VCaP (cell line): ENCODE measurements at regions not wholly inside any gene's neighbourhood (a gene's known extent, or its start where the extent isn't known, plus 50 kb on each side); places are given as distances from the start of the nearest gene placed in this dataset.

Experiments
- H3K27ac ChIP-seq: fragments of 450-650 bp; 2 replicates; pipeline ENCODE4 v1.5.1; 2017
- CTCF ChIP-seq: fragments of 450-650 bp; conservative IDR thresholded peaks from 2 replicates; pipeline ENCODE4 v1.5.1; 2017; ENCODE audit warnings: mild to moderate bottlenecking, moderate library complexity

GRCh38 chr15:69980341-69981059 is 117.2 kb downstream of the TLE3 start:
- TF ChIP-seq CTCF, result no peak
- H3K27ac ChIP-seq, result no peak overlapping the region

GRCh38 chr15:69982037-69982436 is 115.7 kb downstream of the TLE3 start:
- TF ChIP-seq CTCF, result no peak
- H3K27ac ChIP-seq, result no peak overlapping the region

DNA sequence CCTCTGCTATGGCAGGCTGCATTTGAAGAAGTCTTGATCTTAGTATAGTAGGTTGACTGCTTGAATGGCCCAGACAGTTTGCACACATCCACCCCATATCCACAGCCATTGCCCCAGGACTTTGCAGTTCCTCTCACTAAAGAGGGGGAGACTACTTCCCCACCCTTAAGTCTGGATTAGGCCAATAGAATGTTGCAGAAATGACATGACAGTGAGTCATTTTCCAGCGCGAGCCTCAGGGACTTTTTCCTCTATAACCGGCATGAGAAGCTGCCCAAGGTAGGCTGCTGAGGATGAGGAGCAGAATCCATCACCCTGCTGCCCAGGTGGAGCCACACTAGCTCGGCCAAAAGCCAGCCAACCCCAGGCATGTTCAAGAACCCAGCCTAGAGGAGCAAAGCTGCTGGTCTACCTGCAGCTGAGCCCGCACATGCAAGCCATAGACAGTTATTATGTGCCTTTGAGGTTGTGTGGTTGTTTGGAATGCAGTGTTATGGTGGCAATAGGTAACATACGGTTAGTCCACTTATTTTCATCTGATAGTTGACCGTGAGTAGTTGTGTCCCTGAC is 113.9 kb downstream of the TLE3 start:
- no peak overlapping the region for H3K27ac ChIP-seq
- TF ChIP-seq CTCF, result no peak

DNA sequence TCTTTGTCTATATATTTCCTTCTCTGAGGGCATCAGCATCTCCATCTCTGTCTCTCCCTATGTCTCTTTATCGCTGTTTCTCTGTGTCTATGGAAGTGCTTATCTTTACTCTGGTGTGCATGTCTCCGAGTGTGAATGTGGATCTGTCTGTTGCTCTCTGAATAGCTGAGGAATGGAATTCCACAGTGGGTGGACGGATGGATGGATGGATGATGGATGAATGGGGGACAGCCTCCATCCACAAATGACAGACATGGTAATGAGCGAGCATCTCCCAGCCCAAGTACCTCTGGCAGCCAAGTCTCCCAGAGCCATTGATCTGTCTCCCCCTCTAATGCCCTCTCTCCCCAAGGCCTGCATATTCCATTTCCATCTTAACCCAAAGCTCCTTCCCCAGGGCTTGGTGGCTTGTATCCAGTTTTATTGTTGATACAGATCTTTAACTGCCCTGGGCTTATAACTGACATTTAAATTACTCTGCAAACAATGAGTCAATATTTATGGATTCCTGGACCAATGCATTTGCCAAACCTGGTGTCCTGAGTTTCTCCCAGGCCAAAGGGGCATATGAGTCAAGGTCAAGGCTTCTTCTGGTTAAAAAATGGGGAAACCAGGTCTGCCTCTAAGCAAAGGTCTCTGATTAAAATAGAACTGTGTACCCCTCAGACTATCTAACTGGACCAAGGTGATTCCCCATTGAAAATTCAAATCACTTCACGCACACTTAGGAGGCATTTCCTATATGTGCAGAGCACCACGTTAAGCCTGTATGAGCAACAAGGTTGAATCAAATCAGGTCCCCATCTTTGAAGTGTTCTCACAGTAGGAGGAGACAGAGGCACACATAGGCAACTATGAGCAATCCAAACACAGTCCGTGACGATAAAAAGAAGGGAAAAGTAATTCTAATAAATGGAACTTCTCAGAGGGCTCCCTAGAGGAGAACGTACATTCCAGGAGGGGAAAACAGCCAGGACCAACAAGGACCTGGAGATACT is 109.9 kb downstream of the TLE3 start:
- peak overlapping the region; percentile 65 for H3K27ac ChIP-seq
- TF ChIP-seq CTCF, result no peak

GRCh38 chr15:69988541-69989225 is 109.0 kb downstream of the TLE3 start:
- no peak for TF ChIP-seq CTCF

DNA sequence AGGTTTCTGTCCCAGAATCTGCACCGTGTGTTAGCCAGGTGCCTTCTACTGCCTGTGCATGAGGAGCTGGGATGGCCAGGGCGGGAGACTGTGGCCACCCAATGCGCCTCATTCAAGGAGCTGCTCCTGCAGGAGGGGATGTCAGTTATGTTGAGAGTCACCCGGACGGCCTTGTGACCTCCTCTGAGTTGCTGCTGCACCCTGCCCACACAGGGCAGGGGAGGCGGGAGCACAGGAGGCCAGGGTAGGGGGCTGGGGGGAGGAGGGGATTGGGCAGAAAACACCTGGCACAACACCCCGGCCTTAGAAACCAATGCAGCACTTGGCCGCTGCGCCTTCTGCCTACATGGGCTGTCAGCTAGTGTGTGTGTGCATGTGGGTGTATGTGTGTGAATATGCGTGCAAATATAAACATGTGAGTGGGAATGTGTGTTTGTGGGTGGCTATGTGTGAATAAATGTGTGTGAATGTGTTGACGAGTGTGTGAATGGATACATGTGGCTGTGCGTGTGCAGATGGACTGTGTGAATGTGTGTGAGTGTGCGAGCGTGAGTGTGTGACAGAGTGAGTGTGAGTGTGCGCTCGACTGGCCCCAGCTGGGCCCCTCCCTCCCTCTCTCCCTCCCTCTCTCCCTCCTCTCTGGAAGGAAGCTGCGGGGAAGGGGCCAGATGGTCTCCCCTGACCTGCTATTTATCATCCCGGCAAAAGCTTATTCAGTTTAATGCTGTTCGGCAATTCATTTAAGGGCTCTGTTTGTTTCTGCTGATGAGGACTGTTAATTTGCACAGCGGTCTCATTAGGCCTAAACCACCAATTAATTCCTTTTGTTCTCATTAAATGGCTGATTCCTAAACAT is 106.9 kb downstream of the TLE3 start:
- TF ChIP-seq CTCF, result no peak
- H3K27ac ChIP-seq, result peak overlapping the region; percentile 2; the same call in 1 of the 2 replicates

More at GRCh38 chr15:69988541-69989225, 109.0 kb downstream of the TLE3 start:
- peak overlapping the region; percentile 65; the same call in 1 of the 2 replicates for H3K27ac ChIP-seq
